ENCODE measurements at regions not wholly inside any gene's neighbourhood (a gene's known extent, or its start where the extent isn't known, plus 50 kb on each side); places are given as distances from the start of the nearest gene placed in this dataset.

GRCh38 chr13:47796816-47797215 lies 204.3 kb downstream of the SUCLA2 start:
- TF ChIP-seq POLR2AphosphoS5 (IDR thresholded peaks at IDR 0.05): no peak
- no peak for TF ChIP-seq CTCF (IDR thresholded peaks at IDR 0.05)
- TF ChIP-seq POLR2A (IDR thresholded peaks at IDR 0.05): no peak
